Nephron progenitor cell (in vitro differentiated cells): ENCODE measurements at regions not wholly inside any gene's neighbourhood (a gene's known extent, or its start where the extent isn't known, plus 50 kb on each side); places are given as distances from the start of the nearest gene placed in this dataset.
"Not testable (repeated sequence)": the region's sequence is repeated elsewhere in the genome, so short reads cannot be mapped to it uniquely, and the experiment has no call there.

Source experiments
- DNase-seq: peaks from one replicate; pipeline ENCODE4 v3.0.0; 2021
- H3K27ac Mint-ChIP-seq: 2 replicates; pipeline ENCODE4 v1.8.0; 2021; ENCODE audit warnings: mild to moderate bottlenecking, moderate library complexity, mixed read lengths
- H3K27me3 Mint-ChIP-seq: 2 replicates; pipeline ENCODE4 v1.8.0; 2021; ENCODE audit warnings: mild to moderate bottlenecking, low read depth, mixed read lengths; ENCODE audit not compliant: poor library complexity
- H3K36me3 Mint-ChIP-seq: 2 replicates; pipeline ENCODE4 v1.8.0; 2021; ENCODE audit warnings: low read depth, mixed read lengths
- H3K4me1 Mint-ChIP-seq: 2 replicates; pipeline ENCODE4 v1.8.0; 2021; ENCODE audit warnings: mixed read lengths
- H3K4me3 Mint-ChIP-seq: 2 replicates; pipeline ENCODE4 v1.8.0; 2021; ENCODE audit warnings: mild to moderate bottlenecking, moderate library complexity, mixed read lengths
- H3K9me3 Mint-ChIP-seq: 2 replicates; pipeline ENCODE4 v1.8.0; 2021; ENCODE audit warnings: mild to moderate bottlenecking, moderate library complexity, mixed read lengths
- TF ChIP-seq, protein P1 (sequence below): fragments of 200-600 bp; sonication (generic); IDR thresholded peaks from 2 replicates; pipeline ENCODE4 v1.5.0; 2021; ENCODE audit warnings: antibody characterized with exemption

DNA sequence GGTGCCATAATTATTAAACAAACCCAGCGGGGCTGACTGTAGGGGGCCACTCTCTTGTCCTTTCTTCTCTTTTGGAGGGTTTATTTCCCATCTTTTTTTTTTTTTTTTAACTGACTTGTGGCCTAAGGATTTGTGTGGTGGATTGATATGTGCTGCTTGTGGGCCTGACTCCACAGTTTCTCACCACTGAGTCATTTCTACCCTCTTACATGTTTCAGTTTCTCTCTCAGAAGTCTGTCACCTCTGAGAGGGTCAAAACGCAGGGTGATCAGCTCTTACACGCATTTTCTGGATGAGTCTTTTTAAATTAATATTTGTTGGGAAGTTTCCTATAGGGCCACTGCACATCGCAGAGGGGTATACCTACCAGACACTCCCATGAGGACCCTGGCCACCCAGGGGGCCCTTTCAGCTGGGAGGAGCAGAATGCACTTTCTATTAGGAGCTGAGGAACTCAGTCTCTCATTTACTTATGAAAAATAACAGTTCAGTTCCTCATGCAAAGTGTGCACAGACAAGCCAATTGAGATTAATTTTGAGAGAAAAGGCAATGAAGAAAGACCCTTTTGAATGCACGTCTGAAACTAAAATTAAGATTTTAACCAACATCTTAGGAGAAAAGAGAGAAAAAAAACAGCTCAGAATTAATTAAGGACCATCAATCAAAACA lies 407.9 kb downstream of the TECRL start:
- no peaks in the 10 kb centered on the region for H3K36me3 Mint-ChIP-seq
- no peak for DNase-seq
- H3K4me3 Mint-ChIP-seq, result no peak overlapping the region
- peaks cover 3% of the 10 kb centered on the region for H3K27me3 Mint-ChIP-seq
- H3K9me3 Mint-ChIP-seq, result peaks cover 4% of the 10 kb centered on the region
- H3K27ac Mint-ChIP-seq, result no peak overlapping the region
- TF ChIP-seq, protein P1, sequence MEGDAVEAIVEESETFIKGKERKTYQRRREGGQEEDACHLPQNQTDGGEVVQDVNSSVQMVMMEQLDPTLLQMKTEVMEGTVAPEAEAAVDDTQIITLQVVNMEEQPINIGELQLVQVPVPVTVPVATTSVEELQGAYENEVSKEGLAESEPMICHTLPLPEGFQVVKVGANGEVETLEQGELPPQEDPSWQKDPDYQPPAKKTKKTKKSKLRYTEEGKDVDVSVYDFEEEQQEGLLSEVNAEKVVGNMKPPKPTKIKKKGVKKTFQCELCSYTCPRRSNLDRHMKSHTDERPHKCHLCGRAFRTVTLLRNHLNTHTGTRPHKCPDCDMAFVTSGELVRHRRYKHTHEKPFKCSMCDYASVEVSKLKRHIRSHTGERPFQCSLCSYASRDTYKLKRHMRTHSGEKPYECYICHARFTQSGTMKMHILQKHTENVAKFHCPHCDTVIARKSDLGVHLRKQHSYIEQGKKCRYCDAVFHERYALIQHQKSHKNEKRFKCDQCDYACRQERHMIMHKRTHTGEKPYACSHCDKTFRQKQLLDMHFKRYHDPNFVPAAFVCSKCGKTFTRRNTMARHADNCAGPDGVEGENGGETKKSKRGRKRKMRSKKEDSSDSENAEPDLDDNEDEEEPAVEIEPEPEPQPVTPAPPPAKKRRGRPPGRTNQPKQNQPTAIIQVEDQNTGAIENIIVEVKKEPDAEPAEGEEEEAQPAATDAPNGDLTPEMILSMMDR, result no peak
- no peaks in the 10 kb centered on the region for H3K4me1 Mint-ChIP-seq

DNA sequence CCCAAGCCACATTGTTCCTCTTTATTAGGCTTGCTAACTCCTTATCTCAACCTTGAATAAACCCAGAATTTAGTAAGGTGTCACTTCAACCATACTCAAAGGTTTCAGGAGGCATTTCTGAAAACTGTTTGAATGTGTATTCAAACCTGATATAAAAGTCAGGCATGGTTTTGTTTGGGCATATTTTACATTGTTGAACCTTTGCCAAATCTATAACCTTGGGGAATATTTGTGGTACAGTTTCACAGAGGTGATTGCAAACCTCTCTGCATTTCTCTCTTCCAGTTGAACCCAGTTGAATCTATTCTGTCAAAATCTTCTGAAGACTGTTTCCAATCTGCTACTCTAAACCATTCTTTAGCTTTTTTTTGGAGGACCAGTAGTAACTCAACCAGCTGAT lies 409.0 kb downstream of the TECRL start:
- Mint-ChIP-seq H3K27me3 (peaks cover under 1% of the 10 kb centered on the region), H3K4me3 (no peak overlapping the region), H3K36me3 (no peaks in the 10 kb centered on the region), H3K4me1 (no peaks in the 10 kb centered on the region), H3K9me3 (peaks cover 4% of the 10 kb centered on the region), H3K27ac (no peak overlapping the region)
- TF ChIP-seq, protein P1, result no peak
- DNase-seq, result no peak

DNA sequence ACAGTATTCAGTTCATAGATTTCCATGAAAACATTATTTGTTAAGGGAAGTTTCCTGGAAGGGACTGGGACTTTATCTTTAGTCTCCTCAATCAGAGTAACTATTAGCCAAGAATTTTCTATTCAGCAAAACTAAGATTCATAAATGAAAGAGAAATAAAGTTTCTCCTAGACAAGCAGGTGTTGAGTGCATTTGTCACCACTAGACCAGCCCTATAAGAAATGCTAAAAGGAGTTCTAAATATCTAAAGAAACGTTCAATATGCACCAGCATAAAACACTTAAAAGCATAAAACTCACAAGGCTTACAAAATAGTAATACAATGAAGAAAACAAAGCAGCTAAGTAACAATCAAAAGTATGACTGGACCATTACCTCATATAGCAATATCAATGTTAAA lies 423.0 kb downstream of the TECRL start:
- H3K4me3 Mint-ChIP-seq, result no peak overlapping the region
- H3K9me3 Mint-ChIP-seq, result peaks cover 32% of the 10 kb centered on the region
- no peaks in the 10 kb centered on the region for H3K4me1 Mint-ChIP-seq
- TF ChIP-seq, protein P1, result no peak
- no peak overlapping the region for H3K27ac Mint-ChIP-seq
- no peaks in the 10 kb centered on the region for H3K27me3 Mint-ChIP-seq
- no peaks in the 10 kb centered on the region for H3K36me3 Mint-ChIP-seq
- no peak for DNase-seq

DNA sequence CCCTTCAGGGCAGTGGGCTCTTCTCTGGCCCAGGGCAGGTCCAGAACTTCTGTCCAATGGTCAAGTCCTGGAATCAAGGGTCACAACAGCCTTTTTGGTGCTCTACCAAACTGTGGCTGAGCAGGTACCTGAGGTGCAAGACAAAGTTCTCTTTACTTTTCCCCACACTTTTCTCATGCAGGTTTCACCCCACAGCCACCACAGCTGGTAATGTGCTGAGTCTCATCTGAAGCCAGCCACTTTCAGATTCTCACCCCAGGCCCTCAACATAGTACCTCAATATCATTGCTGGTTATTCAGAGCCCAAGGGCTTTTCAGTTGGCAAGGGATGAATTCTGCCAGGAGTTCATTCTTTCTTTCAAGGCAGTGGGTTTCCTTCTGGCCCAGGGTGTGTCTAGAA lies 426.0 kb downstream of the TECRL start:
- H3K36me3 Mint-ChIP-seq, result no peaks in the 10 kb centered on the region
- no peak overlapping the region for H3K27ac Mint-ChIP-seq
- H3K27me3 Mint-ChIP-seq, result no peaks in the 10 kb centered on the region
- H3K9me3 Mint-ChIP-seq, result peaks cover 27% of the 10 kb centered on the region
- no peaks in the 10 kb centered on the region for H3K4me1 Mint-ChIP-seq
- H3K4me3 Mint-ChIP-seq, result no peak overlapping the region
- no peak for DNase-seq
- TF ChIP-seq, protein P1, result no peak

DNA sequence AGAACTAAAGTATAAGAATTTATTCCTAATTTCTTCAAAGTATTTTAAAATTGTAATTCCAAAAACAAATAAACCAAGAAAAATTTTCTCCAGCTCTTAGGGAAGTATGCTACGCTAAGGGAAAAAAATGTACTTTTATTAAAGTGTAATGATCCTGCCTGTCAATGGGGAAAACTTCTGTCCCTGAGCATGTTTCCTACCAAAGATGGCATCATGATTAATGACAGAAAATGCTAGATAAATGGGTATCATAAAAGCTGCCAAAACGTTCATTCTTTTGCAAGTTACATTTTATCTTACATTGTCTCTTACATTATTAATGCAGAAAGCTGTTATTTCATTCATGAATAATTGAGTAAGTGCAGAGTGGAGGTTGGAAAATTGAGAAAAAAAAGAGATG lies 443.4 kb downstream of the TECRL start:
- Mint-ChIP-seq H3K4me1 (no peaks in the 10 kb centered on the region), H3K27ac (no peak overlapping the region), H3K9me3 (no peaks in the 10 kb centered on the region), H3K4me3 (no peak overlapping the region), H3K36me3 (no peaks in the 10 kb centered on the region), H3K27me3 (no peaks in the 10 kb centered on the region)
- no peak for DNase-seq
- TF ChIP-seq, protein P1, result no peak

DNA sequence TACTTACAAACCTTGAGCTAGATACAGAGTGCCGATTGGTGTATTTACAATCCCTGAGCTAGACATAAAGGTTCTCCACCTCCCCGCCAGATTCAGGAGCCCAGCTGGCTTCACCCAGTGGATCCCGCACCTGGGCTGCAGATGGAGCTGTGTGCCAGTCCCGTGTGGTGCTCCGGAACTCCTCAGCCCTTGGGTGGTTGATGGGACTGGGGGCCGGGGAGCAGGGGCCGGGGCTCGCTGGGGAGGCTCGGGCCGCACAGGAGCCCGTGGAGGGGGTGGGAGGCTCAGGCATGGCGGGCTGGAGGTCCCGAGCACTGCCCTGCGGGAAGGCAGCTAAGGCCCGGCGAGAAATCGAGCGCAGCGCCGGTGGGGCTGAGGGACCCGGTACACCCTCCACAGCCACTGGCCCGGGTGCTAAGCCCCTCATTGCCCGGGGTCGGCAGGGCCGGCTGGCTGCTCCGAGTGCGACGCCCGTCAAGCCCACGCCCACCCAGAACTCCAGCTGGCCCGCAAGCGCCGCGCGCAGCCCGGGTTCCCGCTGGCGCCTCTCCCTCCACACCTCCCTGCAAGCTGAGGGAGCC lies 466.5 kb downstream of the TECRL start:
- H3K27ac Mint-ChIP-seq, DNase-seq, H3K27me3 Mint-ChIP-seq, H3K36me3 Mint-ChIP-seq, H3K4me1 Mint-ChIP-seq, H3K9me3 Mint-ChIP-seq, H3K4me3 Mint-ChIP-seq: not testable (repeated sequence)
